ENCODE measurements at regions not wholly inside any gene's neighbourhood (a gene's known extent, or its start where the extent isn't known, plus 50 kb on each side); places are given as distances from the start of the nearest gene placed in this dataset.

- TF ChIP-seq CTCF (IDR thresholded peaks at IDR 0.05; ENCODE audit: insufficient read depth, low read length) = no peak
- TF ChIP-seq SPI1 (IDR thresholded peaks at IDR 0.05; ENCODE audit: borderline replicate concordance, low read depth) = no peak
- no peak for TF ChIP-seq POLR2AphosphoS5 (IDR thresholded peaks at IDR 0.05; ENCODE audit: low read depth)
- TF ChIP-seq REST (IDR thresholded peaks at IDR 0.05; ENCODE audit: insufficient replicate concordance, low read depth) = no peak
- TF ChIP-seq GABPA (IDR thresholded peaks at IDR 0.05; ENCODE audit: low read depth) = no peak
Observed at GRCh38 chr1:65082346-65083040, 65.5 kb upstream of the AK4 start.

Data from HL-60 (cell line).